ENCODE measurements at regions not wholly inside any gene's neighbourhood (a gene's known extent, or its start where the extent isn't known, plus 50 kb on each side); places are given as distances from the start of the nearest gene placed in this dataset.
"Not testable (repeated sequence)": the region's sequence is repeated elsewhere in the genome, so short reads cannot be mapped to it uniquely, and the experiment has no call there.

GRCh38 chr4:81679315-81679714, 207.6 kb upstream of the RASGEF1B start:
- ChIA-PET CTCF (no interaction called here), POLR2A (no interaction called here)
- TF ChIP-seq SP1 (IDR thresholded peaks at IDR 0.05) (no peak), FOXK2 (IDR thresholded peaks at IDR 0.05) (no peak), CTBP1 (IDR thresholded peaks at IDR 0.05; ENCODE audit: borderline replicate concordance) (no peak), BHLHE40 (IDR thresholded peaks at IDR 0.05; ENCODE audit: borderline replicate concordance) (no peak), FOXM1 (IDR thresholded peaks at IDR 0.05; ENCODE audit: borderline replicate concordance) (no peak), ELF4 (IDR thresholded peaks at IDR 0.05) (no peak), ZNF384 (IDR thresholded peaks at IDR 0.05) (no peak), PKNOX1 (IDR thresholded peaks at IDR 0.05) (no peak), LEF1 (IDR thresholded peaks at IDR 0.05; ENCODE audit: borderline replicate concordance) (no peak), TARDBP (IDR thresholded peaks at IDR 0.05) (no peak), NFRKB (IDR thresholded peaks at IDR 0.05) (no peak), SUZ12 (IDR thresholded peaks at IDR 0.05) (no peak), HDGF (IDR thresholded peaks at IDR 0.05; ENCODE audit: borderline replicate concordance) (no peak), L3MBTL2 (conservative IDR thresholded peaks at IDR 0.05) (no peak), FOXA1 (IDR thresholded peaks at IDR 0.05) (no peak), ARNT (IDR thresholded peaks at IDR 0.05) (no peak)
- DNase-seq (ENCODE audit: extremely low spot score) = no peak

- TF ChIP-seq SUZ12 (IDR thresholded peaks at IDR 0.05) (no peak), FOXM1 (IDR thresholded peaks at IDR 0.05; ENCODE audit: borderline replicate concordance) (no peak), TARDBP (IDR thresholded peaks at IDR 0.05) (no peak), NFRKB (IDR thresholded peaks at IDR 0.05) (no peak), LEF1 (IDR thresholded peaks at IDR 0.05; ENCODE audit: borderline replicate concordance) (no peak), HDGF (IDR thresholded peaks at IDR 0.05; ENCODE audit: borderline replicate concordance) (no peak)
- ChIA-PET CTCF (no interaction called here), POLR2A (no interaction called here)
- no peak for DNase-seq (ENCODE audit: extremely low spot score)
Observed at GRCh38 chr4:81678801-81679200, 207.1 kb upstream of the RASGEF1B start.

DNA sequence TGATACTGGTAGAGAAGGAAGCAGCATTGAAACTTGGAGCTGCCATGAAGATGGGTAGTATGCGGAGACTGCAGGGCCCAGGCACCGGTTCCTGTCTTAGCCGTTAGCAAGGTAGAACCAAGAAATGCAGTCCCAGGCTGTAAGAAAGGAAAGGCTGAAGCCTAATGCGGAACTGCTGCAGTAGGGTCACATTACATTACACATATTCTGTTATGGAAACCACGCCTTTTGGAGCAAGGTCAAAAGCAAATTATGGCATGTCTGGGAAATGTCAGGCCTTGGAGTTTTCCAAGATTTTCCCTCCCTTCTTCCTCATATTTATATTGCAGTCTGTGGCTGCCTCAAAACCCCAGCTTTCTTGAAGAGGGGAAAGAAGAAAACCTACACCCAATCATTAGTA, 204.8 kb upstream of the RASGEF1B start:
- no peak for DNase-seq (ENCODE audit: extremely low spot score)
- POLR2A ChIA-PET = no interaction called here
- no peak for TF ChIP-seq CTBP1 (IDR thresholded peaks at IDR 0.05; ENCODE audit: borderline replicate concordance)
- TF ChIP-seq LEF1 (IDR thresholded peaks at IDR 0.05; ENCODE audit: borderline replicate concordance) = no peak
- no peak for TF ChIP-seq BHLHE40 (IDR thresholded peaks at IDR 0.05; ENCODE audit: borderline replicate concordance)
- TF ChIP-seq FOXA1 (IDR thresholded peaks at IDR 0.05) = no peak
- no peak for TF ChIP-seq ELF4 (IDR thresholded peaks at IDR 0.05)
- no peak for TF ChIP-seq ARNT (IDR thresholded peaks at IDR 0.05)
- no peak for TF ChIP-seq FOXK2 (IDR thresholded peaks at IDR 0.05)
- no peak for TF ChIP-seq FOXM1 (IDR thresholded peaks at IDR 0.05; ENCODE audit: borderline replicate concordance)
- no peak for TF ChIP-seq ZNF384 (IDR thresholded peaks at IDR 0.05)
- CTCF ChIA-PET = no interaction called here

DNA sequence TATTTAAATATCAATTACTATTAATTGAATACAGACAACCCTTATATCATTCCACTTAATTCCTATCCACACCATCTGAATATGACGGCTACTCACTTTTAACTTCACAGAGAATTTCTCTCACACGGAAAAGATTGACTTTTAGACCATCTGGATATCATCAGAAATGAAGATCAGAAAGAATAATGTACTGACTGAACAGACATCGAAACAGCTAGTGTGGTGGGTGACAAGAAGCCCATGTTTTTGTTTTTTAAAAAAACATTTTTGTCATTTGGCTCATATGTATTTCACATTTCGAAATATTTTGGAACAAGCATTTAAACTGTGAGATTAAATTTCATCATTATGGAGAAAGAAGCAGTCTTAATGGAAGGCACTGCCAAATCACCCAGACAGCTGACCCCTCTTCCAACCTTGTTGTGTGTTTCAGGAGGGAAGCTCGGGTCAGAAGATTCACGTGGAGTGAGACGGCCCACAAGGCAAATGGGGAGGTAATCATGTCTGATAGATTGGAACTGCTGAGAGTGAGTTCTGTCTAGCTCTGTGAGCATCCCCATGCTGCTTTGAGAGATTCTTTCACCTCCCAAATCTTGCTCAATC, 204.2 kb upstream of the RASGEF1B start:
- DNase-seq (ENCODE audit: extremely low spot score) = no peak
- ChIA-PET CTCF (no interaction called here), POLR2A (no interaction called here)
- TF ChIP-seq FOXK2 (IDR thresholded peaks at IDR 0.05) (no peak), NFRKB (IDR thresholded peaks at IDR 0.05) (no peak), ARNT (IDR thresholded peaks at IDR 0.05) (no peak), FOXA1 (IDR thresholded peaks at IDR 0.05) (no peak), ELF4 (IDR thresholded peaks at IDR 0.05) (no peak), TARDBP (IDR thresholded peaks at IDR 0.05) (no peak), HDGF (IDR thresholded peaks at IDR 0.05; ENCODE audit: borderline replicate concordance) (no peak), BHLHE40 (IDR thresholded peaks at IDR 0.05; ENCODE audit: borderline replicate concordance) (no peak), LEF1 (IDR thresholded peaks at IDR 0.05; ENCODE audit: borderline replicate concordance) (no peak)

GRCh38 chr4:81673961-81674360, 202.3 kb upstream of the RASGEF1B start:
- DNase-seq (ENCODE audit: extremely low spot score) = no peak
- ChIA-PET CTCF (no interaction called here), POLR2A (no interaction called here)
- no peak for TF ChIP-seq SUZ12 (IDR thresholded peaks at IDR 0.05)
- TF ChIP-seq ELF4 (IDR thresholded peaks at IDR 0.05) = no peak
- no peak for TF ChIP-seq L3MBTL2 (conservative IDR thresholded peaks at IDR 0.05)

DNA sequence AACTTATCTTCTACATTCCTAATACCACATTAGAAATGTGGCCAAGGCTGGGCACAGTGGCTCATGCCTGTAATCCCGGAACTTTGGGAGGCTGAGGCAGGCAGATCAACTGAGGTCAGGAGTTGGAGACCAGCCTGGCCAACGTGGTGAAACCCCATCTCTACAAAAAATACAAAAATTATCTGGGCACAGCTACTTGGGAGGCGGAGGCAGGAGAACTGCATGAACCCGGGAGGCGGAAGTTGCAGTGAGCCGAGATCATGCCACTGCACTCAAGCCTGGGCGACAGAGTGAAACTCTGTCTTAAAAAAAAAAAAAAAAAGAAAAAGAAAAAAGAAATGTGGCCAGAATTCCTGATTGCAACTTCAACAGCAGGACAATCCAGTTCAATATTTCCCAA, 196.6 kb upstream of the RASGEF1B start:
- CTCF ChIA-PET; DNase-seq (ENCODE audit: extremely low spot score); POLR2A ChIA-PET: not testable (repeated sequence)

DNA sequence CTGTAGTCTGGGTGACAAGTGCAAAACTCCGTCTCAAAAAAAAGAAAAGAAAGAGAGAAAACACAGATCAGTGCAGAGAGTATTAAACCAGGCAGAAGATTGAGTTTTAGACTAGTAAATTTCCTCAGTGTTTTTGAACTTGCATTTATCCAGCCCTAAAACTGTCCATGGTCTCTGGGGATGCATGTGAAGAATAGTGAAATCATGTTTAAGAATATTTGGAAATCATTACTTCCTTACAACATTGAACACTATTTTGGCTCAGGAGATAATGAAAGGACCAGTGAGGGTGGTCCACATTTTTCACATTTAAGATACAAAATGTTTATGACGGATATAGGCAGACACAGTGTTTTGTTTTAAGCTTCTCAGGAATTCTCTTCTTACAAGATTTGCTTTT, 195.8 kb upstream of the RASGEF1B start:
- no peak for DNase-seq (ENCODE audit: extremely low spot score)
- no peak for TF ChIP-seq ZNF384 (IDR thresholded peaks at IDR 0.05)
- no peak for TF ChIP-seq FOXM1 (IDR thresholded peaks at IDR 0.05; ENCODE audit: borderline replicate concordance)
- no peak for TF ChIP-seq FOXK2 (IDR thresholded peaks at IDR 0.05)
- TF ChIP-seq FOXA1 (IDR thresholded peaks at IDR 0.05) = no peak
- no peak for TF ChIP-seq PKNOX1 (IDR thresholded peaks at IDR 0.05)
- TF ChIP-seq ARNT (IDR thresholded peaks at IDR 0.05) = no peak
- no peak for TF ChIP-seq ELF4 (IDR thresholded peaks at IDR 0.05)
- no peak for TF ChIP-seq BHLHE40 (IDR thresholded peaks at IDR 0.05; ENCODE audit: borderline replicate concordance)
- no peak for TF ChIP-seq CTBP1 (IDR thresholded peaks at IDR 0.05; ENCODE audit: borderline replicate concordance)
- ChIA-PET CTCF (no interaction called here), POLR2A (no interaction called here)

GRCh38 chr4:81666491-81666890, 194.8 kb upstream of the RASGEF1B start:
- no peak for DNase-seq (ENCODE audit: extremely low spot score)
- ChIA-PET CTCF (no interaction called here), POLR2A (no interaction called here)
- TF ChIP-seq ARNT (IDR thresholded peaks at IDR 0.05) (no peak), L3MBTL2 (conservative IDR thresholded peaks at IDR 0.05) (no peak), SP1 (IDR thresholded peaks at IDR 0.05) (no peak), HDGF (IDR thresholded peaks at IDR 0.05; ENCODE audit: borderline replicate concordance) (no peak), FOXM1 (IDR thresholded peaks at IDR 0.05; ENCODE audit: borderline replicate concordance) (no peak), SUZ12 (IDR thresholded peaks at IDR 0.05) (no peak), TARDBP (IDR thresholded peaks at IDR 0.05) (no peak), ZNF384 (IDR thresholded peaks at IDR 0.05) (no peak)

All from HEK293T (cell line).